Loucy (cell line): ENCODE measurements at regions not wholly inside any gene's neighbourhood (a gene's known extent, or its start where the extent isn't known, plus 50 kb on each side); places are given as distances from the start of the nearest gene placed in this dataset.

Source experiments
- H2AFZ ChIP-seq: fragments of 200-600 bp; sonication (generic); 2 replicates; pipeline ENCODE4 v1.6.0; 2016; ENCODE audit warnings: antibody characterized with exemption, mild to moderate bottlenecking, low read length, moderate library complexity
- H3F3A ChIP-seq: fragments of 200-600 bp; 2 replicates; pipeline ENCODE4 v1.6.0; 2016; ENCODE audit warnings: antibody characterized with exemption, low read depth, mild to moderate bottlenecking
- H3K27me3 ChIP-seq: fragments of 200-600 bp; sonication (generic); 2 replicates; pipeline ENCODE4 v1.6.1; 2014; ENCODE audit warnings: low read length, mild to moderate bottlenecking; ENCODE audit not compliant: insufficient read depth, poor library complexity, severe bottlenecking
- H3K36me3 ChIP-seq: fragments of 200-600 bp; sonication (generic); 2 replicates; pipeline ENCODE4 v1.6.1; 2016; ENCODE audit warnings: low read length; ENCODE audit not compliant: insufficient read depth
- H3K4me1 ChIP-seq: fragments of 200-600 bp; sonication (generic); 2 replicates; pipeline ENCODE4 v1.5.1; 2014; ENCODE audit warnings: low read length, mild to moderate bottlenecking; ENCODE audit not compliant: insufficient read depth, poor library complexity, severe bottlenecking
- H3K4me2 ChIP-seq: fragments of 200-600 bp; sonication (generic); 2 replicates; pipeline ENCODE4 v1.6.0; 2014; ENCODE audit warnings: antibody characterized with exemption, low read length, low read depth, mild to moderate bottlenecking; ENCODE audit not compliant: poor library complexity, severe bottlenecking
- H3K4me3 ChIP-seq: fragments of 200-600 bp; sonication (generic); 2 replicates; pipeline ENCODE4 v1.5.1; 2014; ENCODE audit warnings: low read length, mild to moderate bottlenecking, mixed read lengths; ENCODE audit not compliant: poor library complexity, severe bottlenecking
- H3K79me2 ChIP-seq: fragments of 200-600 bp; sonication (generic); 2 replicates; pipeline ENCODE4 v1.6.1; 2014; ENCODE audit warnings: low read length; ENCODE audit not compliant: insufficient read depth
- H3K9ac ChIP-seq: fragments of 200-600 bp; sonication (generic); 2 replicates; pipeline ENCODE4 v1.6.0; 2014; ENCODE audit warnings: mild to moderate bottlenecking, low read depth, low read length, moderate library complexity; ENCODE audit not compliant: poor library complexity, severe bottlenecking
- H3K9me2 ChIP-seq: fragments of 200-600 bp; sonication (generic); replicated peaks from 2 replicates; pipeline ENCODE4 v1.6.1; 2016; ENCODE audit warnings: low read depth, low read length, mixed read lengths
- H3K9me3 ChIP-seq: fragments of 200-600 bp; sonication (generic); 2 replicates; pipeline ENCODE4 v1.6.1; 2014; ENCODE audit warnings: mild to moderate bottlenecking, antibody characterized with exemption, low read length, low read depth; ENCODE audit not compliant: insufficient read depth
- H4K20me1 ChIP-seq: fragments of 200-600 bp; sonication (generic); 2 replicates; pipeline ENCODE4 v1.6.0; 2014; ENCODE audit warnings: antibody characterized with exemption, low read length, mild to moderate bottlenecking; ENCODE audit not compliant: insufficient read depth, poor library complexity, severe bottlenecking
- CTCF ChIP-seq: fragments of 200-600 bp; sonication (generic); conservative IDR thresholded peaks from 2 replicates; pipeline ENCODE4 v1.5.1; 2014; ENCODE audit warnings: mild to moderate bottlenecking, antibody characterized with exemption, low read length
- EZH2phosphoT487 ChIP-seq: fragments of 200-600 bp; IDR thresholded peaks from 2 replicates; pipeline ENCODE4 v1.6.1; 2018; ENCODE audit warnings: antibody characterized with exemption, mild to moderate bottlenecking, moderate library complexity, borderline replicate concordance

DNA sequence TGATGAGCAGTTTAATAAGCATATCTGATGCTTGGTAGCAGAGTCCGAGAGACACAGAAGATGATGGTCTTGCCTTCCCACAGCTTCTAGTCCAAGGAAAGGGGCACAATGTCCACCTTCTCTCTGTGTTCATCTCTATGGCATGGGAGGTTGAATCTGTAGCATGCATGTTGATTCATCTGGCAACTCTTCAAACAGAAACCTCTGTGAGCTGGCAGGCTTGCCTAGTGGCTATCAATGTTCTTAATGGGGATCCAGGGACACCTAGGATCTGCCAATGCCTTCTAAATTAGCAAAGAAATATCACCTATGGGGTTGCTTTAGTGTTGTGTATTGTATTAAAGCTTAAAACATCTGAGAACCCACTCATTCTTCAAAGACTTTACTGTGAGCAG, 170.8 kb downstream of the INO80D start:
- Histone ChIP-seq H3K79me2 (no peaks in the 10 kb centered on the region), H3K4me3 (no peak overlapping the region), H3K4me1 (no peaks in the 10 kb centered on the region), H4K20me1 (no peaks in the 10 kb centered on the region), H3K9me3 (no peaks in the 10 kb centered on the region), H3K9me2 (no peaks in the 10 kb centered on the region), H3K9ac (no peak overlapping the region), H3K4me2 (no peak overlapping the region), H3F3A (no peaks in the 10 kb centered on the region), H2AFZ (no peak overlapping the region), H3K36me3 (no peaks in the 10 kb centered on the region), H3K27me3 (no peaks in the 10 kb centered on the region)
- no peak for TF ChIP-seq CTCF
- no peak for TF ChIP-seq EZH2phosphoT487

DNA sequence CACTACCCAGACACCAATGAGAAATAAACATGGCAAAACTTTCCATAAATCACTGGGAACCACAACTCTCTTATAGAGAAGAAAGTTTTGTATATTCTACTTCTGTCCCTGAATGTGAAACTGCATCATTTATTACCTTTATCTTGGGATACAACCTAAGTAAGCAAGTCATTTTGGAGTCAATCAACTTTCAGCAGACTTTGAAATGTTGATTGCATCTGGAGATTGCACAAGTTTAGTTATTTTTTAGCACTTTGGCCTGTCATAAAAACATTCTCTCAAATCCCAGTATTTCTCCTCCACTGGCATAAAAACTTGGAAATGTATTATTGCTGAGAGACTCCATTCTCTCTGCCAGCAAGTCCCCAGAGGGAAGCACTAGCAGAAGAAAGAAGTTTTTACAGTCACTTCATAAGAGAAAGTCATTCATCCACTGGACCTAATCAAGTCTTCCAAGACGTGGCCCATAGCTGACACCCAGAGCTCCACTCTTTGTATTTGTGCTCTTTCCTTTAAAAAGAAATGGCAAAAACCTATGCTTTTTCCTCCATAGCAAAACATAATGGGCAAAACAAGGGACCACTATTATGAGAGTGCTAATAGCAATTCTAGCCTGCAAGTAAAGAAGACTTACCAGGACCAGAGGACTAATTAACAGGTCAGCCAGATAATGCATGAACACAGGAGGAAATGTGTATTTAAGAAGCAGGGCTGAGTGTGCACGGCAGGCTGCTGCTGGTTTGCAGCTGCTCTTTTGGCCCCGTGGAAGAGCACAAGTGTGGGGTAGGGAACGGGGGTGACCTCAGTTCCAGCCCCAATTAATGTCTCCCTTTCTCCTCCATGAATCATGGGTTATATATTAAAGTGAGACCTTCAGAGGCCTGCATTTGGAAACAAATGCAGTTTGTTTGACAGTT, 171.5 kb downstream of the INO80D start:
- Histone ChIP-seq H3K4me2 (no peak overlapping the region), H4K20me1 (no peaks in the 10 kb centered on the region), H3K4me3 (no peak overlapping the region), H3K36me3 (no peaks in the 10 kb centered on the region), H3K79me2 (no peaks in the 10 kb centered on the region), H3K27me3 (no peaks in the 10 kb centered on the region), H3K9ac (no peak overlapping the region), H3F3A (no peaks in the 10 kb centered on the region), H3K4me1 (no peaks in the 10 kb centered on the region), H2AFZ (no peak overlapping the region), H3K9me3 (no peaks in the 10 kb centered on the region), H3K9me2 (no peaks in the 10 kb centered on the region)
- TF ChIP-seq EZH2phosphoT487 (no peak), CTCF (no peak)

DNA sequence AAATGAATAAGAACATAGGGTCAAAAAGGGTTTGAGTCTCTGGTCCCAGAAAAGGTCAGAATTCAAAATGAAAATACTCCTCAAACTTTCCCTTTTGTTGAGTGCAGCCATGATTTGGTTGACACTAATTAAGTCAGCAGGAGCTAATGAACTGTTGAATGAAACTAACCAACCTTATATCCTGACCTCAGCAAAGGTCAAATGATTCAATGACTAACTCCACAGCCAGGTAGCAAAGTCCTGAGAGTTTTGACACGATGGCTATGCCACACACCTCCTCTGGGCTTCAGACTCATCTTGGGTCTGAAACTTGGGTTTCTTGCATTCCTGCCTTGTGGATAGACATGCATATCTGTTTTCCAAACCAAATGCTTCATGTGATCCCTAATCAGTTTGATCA, 172.3 kb downstream of the INO80D start:
- Histone ChIP-seq H3K36me3 (no peaks in the 10 kb centered on the region), H3F3A (no peaks in the 10 kb centered on the region), H3K9me3 (no peaks in the 10 kb centered on the region), H3K4me1 (no peaks in the 10 kb centered on the region), H3K4me2 (no peak overlapping the region), H3K27me3 (no peaks in the 10 kb centered on the region), H3K9me2 (no peaks in the 10 kb centered on the region), H3K9ac (no peak overlapping the region), H2AFZ (no peak overlapping the region), H3K4me3 (no peak overlapping the region), H3K79me2 (no peaks in the 10 kb centered on the region), H4K20me1 (no peaks in the 10 kb centered on the region)
- TF ChIP-seq CTCF: no peak
